GM23248 (cell line): ENCODE measurements at regions not wholly inside any gene's neighbourhood (a gene's known extent, or its start where the extent isn't known, plus 50 kb on each side); places are given as distances from the start of the nearest gene placed in this dataset.

Experiments
- DNase-seq: peaks from one replicate; pipeline ENCODE4 v3.0.0-alpha.2; 2015
- H2AFZ ChIP-seq: fragments of 200-600 bp; sonication (generic); 2 replicates; pipeline ENCODE4 v1.6.1; 2016; ENCODE audit warnings: antibody characterized with exemption
- H3F3A ChIP-seq: fragments of 200-600 bp; sonication (generic); 2 replicates; pipeline ENCODE4 v1.6.1; 2016; ENCODE audit warnings: mild to moderate bottlenecking, antibody characterized with exemption, mixed run types; ENCODE audit not compliant: insufficient read depth
- H3K27ac ChIP-seq: fragments of 200-600 bp; sonication (generic); 2 replicates; pipeline ENCODE4 v1.5.1; 2016; ENCODE audit warnings: mild to moderate bottlenecking
- H3K27me3 ChIP-seq: fragments of 200-600 bp; sonication (generic); replicated peaks from 2 replicates; pipeline ENCODE4 v1.6.1; 2016; ENCODE audit warnings: mild to moderate bottlenecking; ENCODE audit not compliant: insufficient read depth
- H3K36me3 ChIP-seq: fragments of 200-600 bp; sonication (generic); 2 replicates; pipeline ENCODE4 v1.6.1; 2016; ENCODE audit warnings: low read depth, mild to moderate bottlenecking
- H3K4me1 ChIP-seq: fragments of 200-600 bp; sonication (generic); 2 replicates; pipeline ENCODE4 v1.6.1; 2016; ENCODE audit warnings: mild to moderate bottlenecking; ENCODE audit not compliant: insufficient read depth
- H3K4me2 ChIP-seq: fragments of 200-600 bp; sonication (generic); one replicate; pipeline ENCODE4 v1.6.1; 2016; ENCODE audit warnings: mild to moderate bottlenecking; ENCODE audit not compliant: unreplicated experiment
- H3K4me3 ChIP-seq: fragments of 200-600 bp; sonication (generic); 2 replicates; pipeline ENCODE4 v1.5.1; 2016; ENCODE audit warnings: mild to moderate bottlenecking
- H3K79me2 ChIP-seq: fragments of 200-600 bp; sonication (generic); 2 replicates; pipeline ENCODE4 v1.6.1; 2016; ENCODE audit warnings: mild to moderate bottlenecking; ENCODE audit not compliant: insufficient read depth
- H3K9ac ChIP-seq: fragments of 200-600 bp; sonication (generic); 2 replicates; pipeline ENCODE4 v1.6.1; 2016; ENCODE audit warnings: mild to moderate bottlenecking
- H3K9me2 ChIP-seq: fragments of 200-600 bp; sonication (generic); 2 replicates; pipeline ENCODE4 v1.6.1; 2016; ENCODE audit warnings: mixed run types, mild to moderate bottlenecking, moderate library complexity; ENCODE audit not compliant: insufficient read depth
- H3K9me3 ChIP-seq: fragments of 200-600 bp; sonication (generic); one replicate; pipeline ENCODE4 v1.6.1; 2017; ENCODE audit warnings: low read depth
- H4K20me1 ChIP-seq: fragments of 200-600 bp; sonication (generic); 2 replicates; pipeline ENCODE4 v1.6.0; 2016; ENCODE audit not compliant: insufficient read depth
- EZH2 ChIP-seq: fragments of 200-600 bp; sonication (generic); IDR thresholded peaks from 2 replicates; pipeline ENCODE4 v1.6.1; 2018; ENCODE audit warnings: antibody characterized with exemption, mild to moderate bottlenecking; ENCODE audit not compliant: insufficient read depth, poor library complexity, severe bottlenecking
- EZH2phosphoT487 ChIP-seq: fragments of 200-600 bp; sonication (generic); IDR thresholded peaks from 2 replicates; pipeline ENCODE4 v1.6.1; 2018; ENCODE audit warnings: antibody characterized with exemption, moderate library complexity, mild to moderate bottlenecking, low read depth; ENCODE audit not compliant: insufficient read depth
- WGBS, 2 experiments: methylation state at CpG; one replicate each; pipeline ENCODE4 v1.1.6; 2015 to 2017; ENCODE audit warnings: low lambda C conversion rate in 2 of 2, low coverage in 1 of 2; ENCODE audit errors: missing lambda C conversion rate in 2 of 2; 5-methylcytosine and 5-hydroxymethylcytosine counted together
- in situ Hi-C: fragments of 300-500 bp; cut with MboI; formaldehyde crosslinking; loops from 2 replicates; pipeline ENCODE4 v1.15.0; 2020

GRCh38 chr19:27792576-27793127 is 1420.3 kb downstream of the UQCRFS1 start:
- no peaks in the 10 kb centered on the region for H4K20me1 ChIP-seq
- H3K36me3 ChIP-seq = peaks cover 4% of the 10 kb centered on the region; the same call in 1 of the 2 replicates
- peak overlapping the region; percentile 96 for H2AFZ ChIP-seq
- H3K4me1 ChIP-seq = peaks cover 12% of the 10 kb centered on the region; the same call in 1 of the 2 replicates
- H3K27ac ChIP-seq = peak overlapping the region; percentile 74
- 16 to 20% methylated on average over 6 of the region's 6 CpGs for WGBS, 2 experiments
- no peaks in the 10 kb centered on the region for H3K9me3 ChIP-seq
- H3F3A ChIP-seq = peaks cover 5% of the 10 kb centered on the region
- no peaks in the 10 kb centered on the region for H3K9me2 ChIP-seq
- DNase-seq = peak; percentile 6
- H3K4me3 ChIP-seq = peak overlapping the region; percentile 93
- H3K27me3 ChIP-seq = no peaks in the 10 kb centered on the region
- H3K79me2 ChIP-seq = peaks cover 86% of the 10 kb centered on the region
- H3K9ac ChIP-seq = peak overlapping the region; percentile 85
- TF ChIP-seq EZH2phosphoT487 (no peak), EZH2 (no peak)
- peak overlapping the region; percentile 87 for H3K4me2 ChIP-seq
- in situ Hi-C loops = no loop called here

- H3K27me3 ChIP-seq = no peaks in the 10 kb centered on the region
- TF ChIP-seq EZH2phosphoT487 (no peak), EZH2 (no peak)
- H3K79me2 ChIP-seq = peaks cover 77% of the 10 kb centered on the region
- H3K9ac ChIP-seq = no peak overlapping the region
- H3K4me1 ChIP-seq = no peaks in the 10 kb centered on the region
- no peaks in the 10 kb centered on the region for H3F3A ChIP-seq
- H3K36me3 ChIP-seq = peaks cover 2% of the 10 kb centered on the region; the same call in 1 of the 2 replicates
- H3K9me2 ChIP-seq = no peaks in the 10 kb centered on the region
- no peak overlapping the region for H2AFZ ChIP-seq
- no peak overlapping the region for H3K4me2 ChIP-seq
- H3K27ac ChIP-seq = no peak overlapping the region
- peaks cover 4% of the 10 kb centered on the region for H4K20me1 ChIP-seq
- no peak for DNase-seq
- in situ Hi-C loops = no loop called here
- 77 to 80% methylated on average over 10 of the region's 10 CpGs for WGBS, 2 experiments
- H3K4me3 ChIP-seq = no peak overlapping the region
- no peaks in the 10 kb centered on the region for H3K9me3 ChIP-seq
Observed at GRCh38 chr19:27780367-27781075, 1432.4 kb downstream of the UQCRFS1 start.

- Histone ChIP-seq H2AFZ (no peak overlapping the region), H3K36me3 (peaks cover 7% of the 10 kb centered on the region), H3K27ac (no peak overlapping the region), H3K79me2 (peaks cover 77% of the 10 kb centered on the region), H3K27me3 (no peaks in the 10 kb centered on the region), H3K4me3 (no peak overlapping the region), H4K20me1 (no peaks in the 10 kb centered on the region; the same call in 1 of the 2 replicates), H3K4me1 (no peaks in the 10 kb centered on the region), H3K9me2 (no peaks in the 10 kb centered on the region), H3K9me3 (no peaks in the 10 kb centered on the region), H3K9ac (no peak overlapping the region), H3F3A (no peaks in the 10 kb centered on the region), H3K4me2 (no peak overlapping the region)
- TF ChIP-seq EZH2 = no peak
- no peak for TF ChIP-seq EZH2phosphoT487
- 95 to 100% methylated on average over 1 of the region's 1 CpG for WGBS, 2 experiments
- DNase-seq = no peak
- in situ Hi-C loops = no loop called here
Observed at GRCh38 chr19:27779954-27780353, 1433.0 kb downstream of the UQCRFS1 start.

- Histone ChIP-seq H3K36me3 (peaks cover 11% of the 10 kb centered on the region), H3K27me3 (no peaks in the 10 kb centered on the region), H2AFZ (no peak overlapping the region), H3K79me2 (peaks cover 64% of the 10 kb centered on the region), H3K9ac (no peak overlapping the region), H4K20me1 (no peaks in the 10 kb centered on the region), H3K9me2 (no peaks in the 10 kb centered on the region), H3K9me3 (no peaks in the 10 kb centered on the region), H3K4me1 (no peaks in the 10 kb centered on the region), H3F3A (no peaks in the 10 kb centered on the region), H3K4me3 (no peak overlapping the region), H3K4me2 (no peak overlapping the region), H3K27ac (no peak overlapping the region)
- in situ Hi-C loops = no loop called here
- no peak for DNase-seq
- 97% methylated on average over 7 of the region's 7 CpGs for WGBS, 2 experiments
- no peak for TF ChIP-seq EZH2
Observed at GRCh38 chr19:27777726-27778125, 1435.2 kb downstream of the UQCRFS1 start.
